Tibial artery (tissue), 4 donors: ENCODE measurements at regions not wholly inside any gene's neighbourhood (a gene's known extent, or its start where the extent isn't known, plus 50 kb on each side); places are given as distances from the start of the nearest gene placed in this dataset.

Source experiments
- DNase-seq, 2 donors: peaks; one replicate each; pipeline ENCODE4 v3.0.0-alpha.2; 2019
- H3K27ac ChIP-seq, 2 donors: fragments of 200-600 bp; sonication (generic) in 1 of 2; 1 replicate in 1 of 2; 2 replicates in 1 of 2; pipeline ENCODE4 v1.5.1; 2018 to 2019; ENCODE audit warnings: mild to moderate bottlenecking in 1 of 2
- H3K27me3 ChIP-seq, 2 donors: fragments of 200-600 bp; sonication (generic) in 1 of 2; one replicate each; pipeline versions ENCODE4 v1.5.1 to v1.6.0; 2016 to 2019
- H3K36me3 ChIP-seq, 3 donors: fragments of 200-600 bp; sonication (generic) in 2 of 3; one replicate each; pipeline ENCODE4 v1.5.1; 2016 to 2019; ENCODE audit warnings: mild to moderate bottlenecking in 2 of 3
- H3K4me1 ChIP-seq, 4 donors: fragments of 200-600 bp; sonication (generic) in 2 of 4; 1 replicate in 3 of 4; 2 replicates in 1 of 4; pipeline ENCODE4 v1.5.1; 2016 to 2019
- H3K4me3 ChIP-seq, 2 donors: fragments of 200-600 bp; sonication (generic) in 1 of 2; 1 replicate in 1 of 2; 2 replicates in 1 of 2; pipeline ENCODE4 v1.5.1; 2018 to 2019; ENCODE audit warnings: mild to moderate bottlenecking in 2 of 2
- H3K9me3 ChIP-seq, 3 donors: fragments of 200-600 bp; sonication (generic) in 1 of 3; one replicate each; pipeline ENCODE4 v1.5.1; 2016 to 2019
- CTCF ChIP-seq, 2 experiments: fragments of 200-600 bp in 1 of 2; fragments of 450-650 bp in 1 of 2; IDR thresholded peaks; one replicate each; pipeline ENCODE4 v1.5.1; 2017 to 2019; ENCODE audit warnings: antibody characterized with exemption in 2 of 2, mild to moderate bottlenecking in 1 of 2, moderate library complexity in 1 of 2
- intact Hi-C: fragments of 100-400 bp; cut with DNase I; formaldehyde crosslinking; loops from one replicate; pipeline ENCODE4 v1.15.0; 2023; ENCODE audit warnings: low total_unique reads

- no peaks in the 10 kb centered on the region for H3K27me3 ChIP-seq
- H3K4me3 ChIP-seq, result no peak overlapping the region
- intact Hi-C loops, result no loop called here
- H3K9me3 ChIP-seq, result no peaks in the 10 kb centered on the region
- TF ChIP-seq CTCF (IDR thresholded peaks at IDR 0.05), result no peak
- DNase-seq, result no peak
- no peak overlapping the region for H3K27ac ChIP-seq
- H3K36me3 ChIP-seq, result no peaks in the 10 kb centered on the region
- no peaks in the 10 kb centered on the region for H3K4me1 ChIP-seq
Measured at GRCh38 chr6:50143011-50143719, 93.4 kb upstream of the DEFB112 start.

GRCh38 chr6:50145125-50145524 lies 95.4 kb upstream of the DEFB112 start:
- Histone ChIP-seq H3K9me3 (no peaks in the 10 kb centered on the region), H3K36me3 (no peaks in the 10 kb centered on the region), H3K4me3 (no peak overlapping the region), H3K4me1 (no peaks in the 10 kb centered on the region), H3K27ac (no peak overlapping the region), H3K27me3 (no peaks in the 10 kb centered on the region)
- intact Hi-C loops, result no loop called here
- TF ChIP-seq CTCF (IDR thresholded peaks at IDR 0.05), result no peak
- DNase-seq, result no peak

- no peaks in the 10 kb centered on the region for H3K4me1 ChIP-seq
- TF ChIP-seq CTCF (IDR thresholded peaks at IDR 0.05), result no peak
- H3K4me3 ChIP-seq, result no peak overlapping the region
- intact Hi-C loops, result no loop called here
- H3K27ac ChIP-seq, result no peak overlapping the region
- no peaks in the 10 kb centered on the region for H3K9me3 ChIP-seq
- DNase-seq, result no peak
- H3K36me3 ChIP-seq, result no peaks in the 10 kb centered on the region
- H3K27me3 ChIP-seq, result no peaks in the 10 kb centered on the region
Measured at GRCh38 chr6:50147371-50147770, 97.6 kb upstream of the DEFB112 start.

- no peak for DNase-seq
- Histone ChIP-seq H3K36me3 (no peaks in the 10 kb centered on the region), H3K9me3 (no peaks in the 10 kb centered on the region), H3K27ac (no peak overlapping the region), H3K27me3 (no peaks in the 10 kb centered on the region), H3K4me1 (no peaks in the 10 kb centered on the region), H3K4me3 (no peak overlapping the region)
- TF ChIP-seq CTCF (IDR thresholded peaks at IDR 0.05), result no peak
- intact Hi-C loops, result no loop called here
Measured at GRCh38 chr6:50180646-50181045, 130.9 kb upstream of the DEFB112 start.

GRCh38 chr6:50185006-50185405 lies 135.3 kb upstream of the DEFB112 start:
- Histone ChIP-seq H3K27ac (no peak overlapping the region), H3K27me3 (no peaks in the 10 kb centered on the region), H3K4me3 (no peak overlapping the region), H3K36me3 (no peaks in the 10 kb centered on the region), H3K9me3 (no peaks in the 10 kb centered on the region), H3K4me1 (no peaks in the 10 kb centered on the region)
- no peak for TF ChIP-seq CTCF (IDR thresholded peaks at IDR 0.05)
- intact Hi-C loops, result no loop called here
- no peak for DNase-seq
